Fibroblast of lung (primary cell): ENCODE measurements at regions not wholly inside any gene's neighbourhood (a gene's known extent, or its start where the extent isn't known, plus 50 kb on each side); places are given as distances from the start of the nearest gene placed in this dataset.

Source experiments
- EZH2 ChIP-seq: IDR thresholded peaks from 2 replicates; pipeline ENCODE4 v1.5.1; 2012; ENCODE audit warnings: low read length, control low read depth, mild to moderate bottlenecking; ENCODE audit errors: missing control alignments
- TF ChIP-seq, protein P1 (sequence below), 2 donors: IDR thresholded peaks in 1 of 2; conservative IDR thresholded peaks in 1 of 2; 1 replicate in 1 of 2; 2 replicates in 1 of 2; pipeline ENCODE4 v1.5.1; 2011 to 2012; ENCODE audit warnings: low read length in 2 of 2, control low read depth in 1 of 2, inconsistent platforms in 1 of 2, low read depth in 1 of 2, mild to moderate bottlenecking in 1 of 2

DNA sequence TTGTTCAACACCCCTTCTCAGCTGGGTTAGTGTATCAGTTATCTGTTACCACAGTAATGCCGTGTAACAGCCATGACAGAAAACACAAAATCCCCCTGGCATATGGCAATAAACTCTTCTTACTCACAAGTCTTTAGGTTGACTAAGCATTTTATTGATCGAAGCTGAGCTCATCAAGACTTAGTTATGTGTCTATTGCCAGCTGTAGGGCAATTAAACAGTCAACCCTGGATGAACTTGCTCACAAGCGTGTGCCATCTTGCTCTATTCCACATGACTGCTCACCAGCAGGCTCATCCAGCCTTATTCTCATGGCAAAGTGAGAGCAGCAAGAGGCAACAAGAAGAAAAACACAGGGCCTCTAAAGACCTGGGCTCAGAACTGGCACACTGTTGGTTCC is 333.8 kb upstream of the PTBP2 start:
- TF ChIP-seq, protein P1, sequence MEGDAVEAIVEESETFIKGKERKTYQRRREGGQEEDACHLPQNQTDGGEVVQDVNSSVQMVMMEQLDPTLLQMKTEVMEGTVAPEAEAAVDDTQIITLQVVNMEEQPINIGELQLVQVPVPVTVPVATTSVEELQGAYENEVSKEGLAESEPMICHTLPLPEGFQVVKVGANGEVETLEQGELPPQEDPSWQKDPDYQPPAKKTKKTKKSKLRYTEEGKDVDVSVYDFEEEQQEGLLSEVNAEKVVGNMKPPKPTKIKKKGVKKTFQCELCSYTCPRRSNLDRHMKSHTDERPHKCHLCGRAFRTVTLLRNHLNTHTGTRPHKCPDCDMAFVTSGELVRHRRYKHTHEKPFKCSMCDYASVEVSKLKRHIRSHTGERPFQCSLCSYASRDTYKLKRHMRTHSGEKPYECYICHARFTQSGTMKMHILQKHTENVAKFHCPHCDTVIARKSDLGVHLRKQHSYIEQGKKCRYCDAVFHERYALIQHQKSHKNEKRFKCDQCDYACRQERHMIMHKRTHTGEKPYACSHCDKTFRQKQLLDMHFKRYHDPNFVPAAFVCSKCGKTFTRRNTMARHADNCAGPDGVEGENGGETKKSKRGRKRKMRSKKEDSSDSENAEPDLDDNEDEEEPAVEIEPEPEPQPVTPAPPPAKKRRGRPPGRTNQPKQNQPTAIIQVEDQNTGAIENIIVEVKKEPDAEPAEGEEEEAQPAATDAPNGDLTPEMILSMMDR (conservative IDR thresholded peaks at IDR 0.05 in 1 of 2, IDR thresholded peaks at IDR 0.05 in 1 of 2; ENCODE audit: low read depth in 1 of 2, low read length in 2 of 2): no peak
- TF ChIP-seq EZH2: no peak
